HG02623 (cell line): ENCODE measurements at regions not wholly inside any gene's neighbourhood (a gene's known extent, or its start where the extent isn't known, plus 50 kb on each side); places are given as distances from the start of the nearest gene placed in this dataset.
"Not testable (repeated sequence)": the region's sequence is repeated elsewhere in the genome, so short reads cannot be mapped to it uniquely, and the experiment has no call there.

Experiments
- ATAC-seq: cut with Tn5 transposase; IDR thresholded peaks from one replicate; pipeline ENCODE4 v1.9.1; 2021; ENCODE audit warnings: moderate library complexity; ENCODE audit not compliant: unreplicated experiment

- no peak for ATAC-seq
Observed at GRCh38 chr4:54403700-54404453, 174.8 kb downstream of the PDGFRA start.

DNA sequence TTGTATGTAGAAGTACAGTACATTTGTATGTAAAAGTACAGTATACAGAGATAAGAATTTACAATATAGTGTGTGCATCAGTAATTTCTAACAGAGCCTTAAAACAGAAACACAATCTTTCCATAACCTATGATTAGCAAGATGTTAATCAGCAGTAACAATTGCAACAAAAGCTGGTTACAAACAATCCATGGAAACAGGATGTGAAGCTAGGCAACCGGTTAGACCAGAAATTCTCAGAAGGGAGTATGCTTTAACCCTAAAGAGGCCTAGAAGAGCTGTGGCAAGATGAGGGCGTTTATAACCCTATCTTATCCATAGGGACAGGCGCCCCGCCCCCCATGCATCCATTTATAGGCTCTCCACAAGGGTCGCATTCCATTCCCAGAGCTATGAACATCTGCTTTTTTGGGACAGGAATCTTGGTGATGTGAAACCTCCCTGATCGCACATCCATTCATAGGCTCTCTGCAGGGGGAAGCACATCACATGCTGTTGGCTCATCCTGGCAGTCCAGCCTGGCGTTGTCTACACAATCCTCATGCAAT is 180.3 kb downstream of the PDGFRA start:
- not testable (repeated sequence) for ATAC-seq

GRCh38 chr4:54414545-54414944 is 185.5 kb downstream of the PDGFRA start:
- no peak for ATAC-seq

- ATAC-seq: no peak
Observed at GRCh38 chr4:54417476-54417875, 188.4 kb downstream of the PDGFRA start.

DNA sequence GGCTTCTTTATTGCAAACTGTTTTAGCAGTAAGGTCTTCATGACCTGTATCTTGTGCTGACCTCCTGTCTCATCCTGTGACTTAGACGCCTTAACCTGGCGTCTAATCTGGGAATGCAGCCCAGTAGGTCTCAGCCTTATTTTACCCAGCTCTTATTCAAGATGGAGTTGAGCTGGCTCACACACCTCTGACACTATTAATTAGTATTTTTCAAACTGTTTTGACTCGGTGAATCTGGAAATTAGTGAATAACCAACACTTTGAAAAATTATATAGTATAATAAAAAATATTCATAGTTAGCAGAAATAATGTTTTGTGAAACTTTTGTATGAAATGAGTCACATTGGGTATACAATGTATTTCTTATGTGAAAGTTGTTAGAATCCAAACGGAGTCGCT is 189.4 kb downstream of the PDGFRA start:
- no peak for ATAC-seq

DNA sequence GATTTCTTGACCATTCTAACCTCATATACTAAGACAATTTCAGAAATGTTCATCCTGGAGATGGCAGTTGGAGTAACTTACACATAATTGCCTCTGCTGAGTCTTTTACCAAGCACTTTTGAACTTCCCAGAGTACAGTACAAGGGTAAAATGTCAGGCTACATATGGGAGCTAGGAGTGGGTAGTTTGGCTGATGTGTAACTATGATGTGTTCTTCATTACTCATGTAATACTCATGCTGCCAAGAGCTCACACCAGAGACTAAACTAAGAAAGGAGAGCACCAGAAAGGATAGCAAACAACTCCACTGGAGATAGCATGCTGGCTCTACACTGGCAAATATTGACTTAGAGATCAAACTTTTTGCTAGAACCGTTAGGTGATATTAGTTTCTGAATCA is 194.0 kb downstream of the PDGFRA start:
- no peak for ATAC-seq

DNA sequence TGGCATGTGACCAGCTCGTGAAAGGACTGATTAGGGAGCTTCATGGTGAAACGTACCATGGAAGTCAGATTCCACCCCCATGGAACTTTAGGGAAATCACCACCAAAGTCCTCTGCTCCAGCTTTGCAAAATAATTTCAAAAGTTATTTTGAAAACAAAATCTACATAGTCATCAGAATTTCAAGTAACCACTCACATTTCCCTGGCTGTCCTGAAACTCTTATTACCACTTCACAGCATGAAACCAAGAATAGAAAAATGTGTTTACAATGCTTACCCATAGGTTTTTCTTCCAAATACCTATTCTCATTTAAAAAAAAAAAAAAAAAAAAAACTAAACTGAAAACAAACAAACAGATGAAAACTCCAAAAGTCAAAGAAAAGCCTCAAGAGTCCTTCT is 198.7 kb downstream of the PDGFRA start:
- ATAC-seq: no peak

GRCh38 chr4:54428940-54429339 is 199.8 kb downstream of the PDGFRA start:
- ATAC-seq: no peak

GRCh38 chr4:54433686-54434085 is 204.6 kb downstream of the PDGFRA start:
- ATAC-seq: no peak

DNA sequence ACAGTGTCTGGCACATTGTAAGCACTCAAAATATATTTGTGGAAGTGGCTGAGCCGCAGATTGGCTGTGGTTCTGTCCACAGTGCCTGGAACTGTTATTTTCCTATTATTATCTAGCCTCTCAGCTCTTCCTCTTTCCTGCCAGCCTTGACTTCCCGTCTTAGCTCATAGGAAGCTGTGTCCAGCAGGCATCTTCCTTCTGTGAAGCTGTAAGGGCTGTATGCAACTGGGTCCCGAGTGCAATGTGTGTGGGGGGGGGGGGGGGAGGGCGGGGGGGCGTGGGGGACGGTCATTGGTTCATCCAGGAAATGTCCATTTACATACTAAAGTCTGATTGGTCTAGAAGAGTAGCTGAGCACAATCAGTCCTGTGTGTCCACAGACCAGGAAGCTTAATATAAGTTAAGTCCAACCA is 210.7 kb downstream of the PDGFRA start:
- ATAC-seq: no peak

DNA sequence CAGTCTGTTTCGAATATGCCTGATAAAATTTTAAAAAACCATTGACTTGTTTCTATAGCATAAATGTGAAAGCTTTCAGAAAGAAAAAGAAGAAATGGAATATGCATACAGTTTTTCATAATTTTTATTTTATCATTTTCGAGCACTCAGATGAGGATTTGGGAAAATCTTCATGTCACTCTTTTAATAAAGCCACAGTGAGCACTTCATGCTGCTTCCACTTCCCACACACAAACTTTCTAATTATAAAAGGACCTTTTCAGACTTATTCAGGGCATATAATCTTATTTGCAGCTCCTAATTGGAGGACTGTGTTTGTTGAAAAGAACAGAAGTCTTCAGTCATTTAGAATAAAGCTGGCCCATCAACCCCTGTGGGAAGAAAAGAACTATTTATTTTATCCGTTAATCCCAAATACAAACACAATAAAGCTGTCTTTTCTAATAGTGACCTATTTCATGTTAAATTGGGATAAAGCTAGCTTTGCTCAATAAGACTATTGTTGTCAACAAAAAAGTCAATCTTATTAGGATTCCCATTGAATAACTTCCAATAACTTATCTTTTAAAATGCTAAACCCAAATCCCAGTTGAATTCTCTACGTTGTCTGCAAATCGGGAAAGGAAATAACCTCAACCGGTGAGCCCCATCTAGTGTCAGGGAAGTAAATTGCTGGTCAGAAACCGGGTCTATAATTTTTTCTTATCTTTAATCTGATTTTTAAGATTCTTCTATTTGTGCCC is 211.5 kb downstream of the PDGFRA start:
- no peak for ATAC-seq

DNA sequence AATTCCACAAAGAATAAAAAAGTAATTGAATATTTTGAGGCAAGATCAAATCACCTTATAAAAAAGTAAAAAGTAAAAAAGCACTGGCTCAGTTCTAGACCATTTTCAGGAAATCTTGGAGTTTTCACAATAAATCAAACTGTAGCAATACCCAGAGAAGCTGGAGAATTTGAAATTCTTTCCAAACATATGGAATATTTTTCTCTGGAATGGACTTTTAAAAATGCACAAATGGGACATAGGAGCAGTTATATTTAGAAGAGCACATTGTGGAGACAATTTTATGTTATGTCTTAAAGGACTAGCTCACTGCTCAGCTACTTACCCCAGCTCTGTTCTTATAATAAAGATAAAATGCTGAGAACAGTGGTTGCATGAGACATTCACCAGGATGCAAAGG is 211.9 kb upstream of the KIT start:
- ATAC-seq: no peak

GRCh38 chr4:54446581-54446980 is 211.2 kb upstream of the KIT start:
- ATAC-seq: no peak

GRCh38 chr4:54447304-54447703 is 210.5 kb upstream of the KIT start:
- no peak for ATAC-seq

GRCh38 chr4:54449999-54450398 is 207.8 kb upstream of the KIT start:
- no peak for ATAC-seq

DNA sequence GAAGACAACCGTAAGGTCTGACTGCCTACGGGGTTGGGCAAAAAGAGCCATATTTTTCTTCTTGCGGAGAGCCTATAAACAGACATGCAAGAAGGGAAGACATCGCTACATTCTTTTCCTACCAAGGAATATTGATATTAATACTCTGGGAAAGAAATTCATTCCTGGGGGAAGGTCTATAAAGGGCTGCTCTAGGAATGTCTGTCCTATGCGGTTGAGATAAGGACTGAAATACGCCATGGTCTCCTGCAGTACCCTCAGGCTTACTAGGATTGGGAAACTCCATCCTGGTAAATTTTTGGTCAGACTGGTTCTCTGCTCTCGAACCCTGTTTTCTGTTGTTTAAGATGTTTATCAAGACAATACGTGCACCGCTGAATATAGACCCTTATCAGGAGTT is 190.8 kb upstream of the KIT start:
- ATAC-seq: not testable (repeated sequence)

DNA sequence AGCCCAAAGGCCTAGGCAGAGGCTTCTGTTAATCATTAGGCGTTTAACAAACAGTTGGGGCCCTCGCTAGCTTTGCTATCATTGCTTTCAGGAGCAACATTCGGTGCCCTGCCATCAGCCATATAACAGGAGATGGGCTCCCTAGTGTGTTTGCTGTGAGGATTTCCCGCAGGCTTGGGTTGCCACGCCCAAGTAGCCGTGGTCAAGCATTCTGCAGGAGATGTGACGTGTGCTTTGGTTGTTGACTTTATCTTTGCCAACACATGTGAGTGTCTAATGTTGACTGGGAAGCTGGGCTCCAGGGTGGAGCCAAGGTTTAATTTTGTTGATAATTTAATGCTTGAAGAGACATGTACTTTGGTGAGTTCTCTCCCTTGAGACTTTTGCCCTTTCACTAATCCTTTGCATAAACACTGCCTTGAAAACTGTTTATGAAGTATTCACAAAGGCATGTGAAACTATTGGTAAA is 184.6 kb upstream of the KIT start:
- ATAC-seq: no peak

DNA sequence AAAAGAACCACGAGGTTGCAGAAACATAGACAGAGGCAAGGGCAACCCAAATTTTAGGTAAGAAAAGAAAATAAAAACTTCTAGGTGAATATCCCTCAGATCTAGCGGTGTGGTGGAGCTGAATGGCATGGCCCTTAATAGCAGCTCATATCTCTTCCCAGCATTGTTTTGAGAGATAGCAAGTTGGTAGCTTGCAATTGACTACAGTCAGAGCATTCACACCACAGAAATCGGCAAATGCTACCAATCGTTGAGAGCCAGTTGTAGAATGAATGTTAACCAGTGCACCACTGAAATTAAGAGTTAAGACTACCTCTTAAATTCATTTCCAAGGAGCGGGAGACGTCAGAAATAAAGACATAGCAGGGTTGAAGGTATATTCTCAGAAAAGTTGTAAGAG is 184.0 kb upstream of the KIT start:
- ATAC-seq: no peak

DNA sequence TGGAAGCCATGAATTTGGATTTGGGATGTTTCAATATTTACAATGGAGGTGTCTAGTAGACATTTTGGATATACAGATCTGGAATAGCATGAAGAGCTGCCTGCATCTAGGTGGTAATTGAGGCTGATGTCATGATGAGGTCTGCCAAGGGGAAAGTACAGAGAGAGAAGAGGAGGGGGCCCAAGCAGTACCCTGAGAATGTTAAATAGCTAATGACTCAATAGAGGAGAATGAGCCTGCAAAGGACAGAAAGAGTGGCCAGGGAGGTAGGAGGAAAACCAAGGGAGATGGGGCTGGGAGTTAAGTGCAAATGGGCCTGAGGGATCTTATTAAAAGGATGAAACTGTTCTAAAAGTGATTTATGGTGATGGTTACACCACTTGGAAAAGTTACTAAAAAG is 182.2 kb upstream of the KIT start:
- no peak for ATAC-seq

DNA sequence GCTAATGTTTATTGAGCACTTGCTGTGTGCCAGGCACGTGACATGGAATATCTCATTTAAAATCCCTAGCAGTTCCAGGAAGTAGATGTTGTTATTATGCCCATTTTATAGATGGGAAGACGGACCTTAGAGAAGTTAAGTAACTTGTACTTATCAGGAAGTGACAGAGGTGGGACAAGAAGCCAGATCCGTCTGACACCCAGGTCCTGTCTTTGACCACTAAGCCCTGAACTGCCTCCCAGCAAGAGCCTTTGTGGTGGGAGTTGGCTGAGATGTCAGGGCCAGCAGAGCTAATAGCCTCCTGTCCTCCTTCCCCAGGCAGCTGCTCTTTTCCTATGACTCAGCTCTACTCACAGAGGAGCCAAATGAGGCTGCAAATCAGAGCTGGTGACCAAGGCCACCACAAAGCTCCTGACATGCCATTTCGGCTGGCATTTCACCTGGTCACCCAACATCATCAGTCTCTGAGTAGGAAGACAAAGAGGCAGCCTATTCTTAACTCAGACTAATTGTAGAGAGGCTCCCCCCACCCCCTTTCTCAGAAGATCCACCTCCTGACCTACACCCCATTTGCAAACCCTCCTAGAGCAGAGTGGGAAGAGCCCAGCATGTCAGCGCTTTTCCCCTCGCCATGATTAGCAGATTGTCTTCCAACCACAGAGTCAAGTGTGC is 175.1 kb upstream of the KIT start:
- no peak for ATAC-seq

DNA sequence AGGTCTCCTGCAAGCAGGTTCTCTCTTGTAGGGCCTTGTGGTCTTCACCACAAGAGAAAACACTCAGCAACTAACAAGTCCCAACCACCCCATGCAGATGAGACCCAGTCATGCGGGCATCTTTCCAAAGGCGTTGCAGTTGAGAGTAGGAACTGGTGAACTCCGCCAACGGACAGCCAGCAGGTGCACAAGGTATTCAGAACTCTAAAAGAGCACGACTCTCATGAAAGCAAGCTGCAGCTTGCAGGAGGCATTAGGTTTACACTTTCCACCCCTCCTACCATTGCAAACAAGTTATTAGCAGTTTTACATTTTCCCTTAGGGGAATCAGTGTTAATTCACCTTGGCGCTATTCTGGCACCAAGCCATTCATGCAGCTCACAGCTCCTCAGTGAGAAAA is 173.4 kb upstream of the KIT start:
- ATAC-seq: no peak

DNA sequence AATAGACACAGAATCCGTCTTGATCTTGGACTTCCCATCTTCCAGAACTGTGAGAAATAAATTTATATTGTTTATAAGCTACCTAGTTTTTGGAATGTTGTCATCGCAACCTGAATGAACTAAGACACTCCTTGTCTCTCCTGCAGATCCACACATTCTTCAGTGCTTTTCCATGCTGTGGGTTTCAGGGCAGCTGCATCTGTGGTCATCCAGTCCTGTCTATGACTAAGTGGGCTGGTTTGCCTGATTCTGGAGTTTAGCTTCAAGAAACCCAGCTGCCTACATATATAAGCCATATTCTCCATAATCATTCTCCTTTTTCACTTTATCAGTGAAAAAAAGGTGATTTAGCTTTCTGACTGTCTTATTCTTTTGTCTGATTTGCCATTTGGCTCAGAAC is 170.3 kb upstream of the KIT start:
- no peak for ATAC-seq
